ENCODE measurements at regions not wholly inside any gene's neighbourhood (a gene's known extent, or its start where the extent isn't known, plus 50 kb on each side); places are given as distances from the start of the nearest gene placed in this dataset.
"Not testable (repeated sequence)": the region's sequence is repeated elsewhere in the genome, so short reads cannot be mapped to it uniquely, and the experiment has no call there.

- no peak for DNase-seq (ENCODE audit: low read depth in 2 of 2)
These were observed 1035.7 kb downstream of the ZPLD1 start for GRCh38 chr3:103470498-103470897.

DNA sequence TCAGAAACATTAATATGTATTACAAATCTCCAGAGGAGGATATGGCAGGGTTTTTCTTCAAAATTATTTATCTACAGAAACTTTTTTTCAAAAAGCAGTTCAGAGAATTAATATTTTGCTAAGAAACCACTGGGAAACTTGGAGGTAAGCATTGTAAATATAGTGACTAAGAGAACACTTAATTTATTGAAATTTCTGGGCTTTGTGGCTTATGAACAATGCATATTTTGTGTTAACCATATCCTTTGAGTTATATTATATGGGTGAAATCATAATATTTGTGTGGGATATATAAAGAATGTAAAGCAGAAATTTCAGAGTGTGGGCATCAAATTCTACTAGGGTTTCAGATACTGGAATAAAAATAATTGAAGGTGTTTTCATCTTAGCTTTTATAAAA, 1059.2 kb downstream of the ZPLD1 start:
- no peak for DNase-seq (ENCODE audit: low read depth in 2 of 2)

DNA sequence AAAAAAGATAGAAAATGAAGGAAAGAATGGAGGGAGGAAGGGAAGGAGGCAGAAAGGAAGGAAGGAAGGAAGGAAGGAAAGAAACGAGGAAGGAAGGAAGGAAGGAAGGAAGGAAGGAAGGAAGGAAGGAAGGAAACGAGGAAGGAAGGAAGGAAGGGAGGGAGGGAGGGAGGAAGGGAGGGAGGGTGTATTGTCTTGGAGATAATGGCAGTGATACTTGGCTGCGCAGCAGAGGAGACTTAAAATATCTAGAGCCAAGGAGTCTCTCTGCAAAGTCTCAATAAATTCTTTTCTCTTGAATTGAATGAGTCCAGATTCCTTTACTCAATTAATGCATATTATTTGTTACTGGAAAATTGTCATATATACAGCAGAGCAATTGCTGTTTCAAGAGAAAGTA, 1059.7 kb downstream of the ZPLD1 start:
- DNase-seq (ENCODE audit: low read depth in 2 of 2): no peak

DNA sequence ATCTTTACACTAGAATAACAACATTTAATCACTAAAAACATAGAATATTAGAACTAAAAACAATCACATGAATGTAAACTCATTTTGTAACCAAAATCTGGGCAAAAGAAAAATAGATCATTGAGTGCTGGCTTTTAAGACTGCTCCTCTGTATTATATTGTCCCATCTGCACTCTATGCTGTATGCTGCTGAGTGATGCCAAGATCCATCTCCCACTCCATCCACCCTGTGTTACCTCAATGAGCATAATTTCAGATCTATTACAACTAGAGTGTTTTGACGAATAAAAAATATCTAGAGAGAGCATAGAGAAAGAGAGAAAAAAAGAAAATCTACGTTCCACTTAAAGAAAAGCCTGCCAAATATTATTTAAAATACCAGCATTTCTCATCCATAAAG, 1060.4 kb downstream of the ZPLD1 start:
- DNase-seq (ENCODE audit: low read depth in 2 of 2): no peak

- peak; percentile 58 to 60 for DNase-seq (ENCODE audit: low read depth in 2 of 2)
These were observed 1064.5 kb downstream of the ZPLD1 start for GRCh38 chr3:103499132-103499900.

DNA sequence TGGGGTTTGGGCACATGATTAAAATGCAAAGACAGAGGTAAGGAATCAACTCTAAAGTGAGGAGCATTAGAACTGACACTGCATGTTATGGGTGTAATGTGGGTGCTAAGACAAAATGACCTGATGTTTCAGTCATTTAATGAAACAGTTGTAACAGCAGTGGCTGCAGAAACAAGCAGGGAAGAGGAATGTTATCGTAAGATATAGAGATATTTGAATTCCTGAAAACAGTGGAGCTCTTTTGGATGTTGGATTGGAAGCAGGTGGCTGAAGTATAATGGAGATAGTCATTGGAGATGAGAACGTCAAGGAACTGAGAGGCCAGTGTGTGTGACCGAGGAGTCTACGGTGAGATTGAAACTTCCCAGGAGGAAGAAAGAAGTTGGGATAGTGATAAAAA, 1065.2 kb downstream of the ZPLD1 start:
- DNase-seq (ENCODE audit: low read depth in 2 of 2): no peak

DNA sequence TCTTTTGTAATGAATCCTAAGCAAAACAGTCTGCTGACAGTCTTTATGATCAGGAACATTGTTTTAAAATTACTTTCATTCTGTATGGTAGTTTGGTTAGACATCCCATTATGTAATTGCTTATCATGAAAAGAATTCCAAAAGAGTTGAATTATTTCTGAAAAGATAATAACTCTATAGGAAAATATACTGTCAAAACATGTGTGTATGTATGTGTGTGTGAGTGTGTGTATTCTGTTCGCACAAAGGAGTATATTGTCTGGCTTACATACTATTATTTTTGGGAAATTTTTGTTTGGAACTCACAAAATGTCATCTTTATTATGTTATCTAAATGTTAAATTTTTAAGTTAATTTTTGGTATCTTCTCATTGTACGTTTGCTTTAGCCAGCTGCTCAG, 1075.9 kb downstream of the ZPLD1 start:
- no peak for DNase-seq (ENCODE audit: low read depth in 2 of 2)

DNA sequence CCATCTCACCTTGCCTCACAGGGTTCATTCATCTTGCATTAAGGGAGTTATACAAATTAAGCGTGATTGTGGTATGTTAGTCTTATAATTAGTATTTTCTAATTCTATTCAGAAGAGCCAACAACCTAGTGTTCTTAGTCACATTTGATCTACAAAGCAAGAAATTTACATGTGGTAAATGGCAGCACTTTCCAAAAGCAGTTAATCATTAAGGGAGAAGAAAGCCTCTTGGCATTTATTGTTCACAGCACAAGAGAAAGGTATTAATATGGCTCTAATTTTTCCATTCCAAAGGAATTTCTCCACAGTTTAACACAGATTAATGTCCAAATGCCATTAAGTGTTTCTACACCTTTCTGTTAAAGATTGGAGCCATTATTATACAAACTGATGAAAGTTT, 1077.1 kb downstream of the ZPLD1 start:
- no peak for DNase-seq (ENCODE audit: low read depth in 2 of 2)

DNA sequence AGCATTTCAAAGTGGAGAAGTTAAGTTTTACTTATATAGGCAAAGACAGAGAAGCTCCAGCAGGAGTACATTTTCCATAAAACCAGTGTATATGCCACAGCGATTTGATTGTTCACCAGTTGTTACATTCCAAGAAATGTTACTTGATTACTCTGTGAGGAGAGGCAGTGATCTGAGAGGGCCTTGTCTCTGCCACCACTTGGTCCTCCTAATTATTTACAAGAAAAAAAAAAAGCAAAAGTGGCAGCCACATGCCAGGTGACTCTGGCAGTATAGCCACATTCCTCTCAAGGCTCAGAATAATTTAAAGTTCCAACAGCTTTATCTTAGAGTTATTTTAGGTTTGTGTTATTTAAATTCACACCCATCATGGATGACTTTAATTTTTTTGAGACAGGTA, 1077.8 kb downstream of the ZPLD1 start:
- DNase-seq (ENCODE audit: low read depth in 2 of 2): no peak

DNA sequence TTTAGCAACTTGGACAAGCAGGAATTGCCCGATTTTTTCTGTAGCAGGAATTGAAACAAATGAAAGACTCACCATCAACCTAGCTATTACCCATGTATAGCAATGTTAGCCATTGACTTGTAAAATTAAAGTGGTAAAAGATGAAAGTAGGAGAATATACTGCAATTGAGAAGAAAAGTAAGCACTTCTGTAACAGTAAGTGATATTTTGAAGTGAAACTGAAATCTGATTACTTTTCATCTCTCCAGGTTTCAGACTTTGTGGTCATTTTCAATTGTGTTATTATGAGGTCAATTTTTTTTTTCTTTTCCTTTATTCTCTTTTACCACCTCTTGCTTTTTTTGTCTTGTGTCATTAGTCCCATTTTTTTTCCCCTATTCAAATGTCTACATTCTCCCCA, 1078.2 kb downstream of the ZPLD1 start:
- DNase-seq (ENCODE audit: low read depth in 2 of 2): no peak

- no peak for DNase-seq (ENCODE audit: low read depth in 2 of 2)
These were observed 1080.3 kb downstream of the ZPLD1 start for GRCh38 chr3:103515116-103515515.

DNA sequence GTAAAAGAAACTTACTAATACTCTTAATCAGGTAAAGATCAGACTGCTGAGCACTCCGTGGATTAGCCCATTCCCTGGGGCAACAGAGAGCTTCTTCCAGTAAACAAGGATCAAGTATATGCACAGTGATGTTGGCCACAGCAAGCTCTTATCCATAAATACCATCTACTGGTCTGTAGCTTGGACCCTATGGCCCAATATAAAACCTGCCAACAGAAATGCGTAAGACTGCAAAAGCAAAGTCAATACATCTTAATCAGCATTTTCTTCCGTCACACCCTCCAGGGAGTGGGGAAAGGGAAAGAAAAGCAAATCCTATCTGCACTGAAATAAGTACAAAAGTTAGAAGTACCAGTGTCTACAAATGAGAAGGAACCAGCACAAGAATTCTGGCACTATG, 1082.1 kb downstream of the ZPLD1 start:
- no peak for DNase-seq (ENCODE audit: low read depth in 2 of 2)

- DNase-seq (ENCODE audit: low read depth in 2 of 2): not testable (repeated sequence)
These were observed 1096.5 kb downstream of the ZPLD1 start for GRCh38 chr3:103531327-103531726.

DNA sequence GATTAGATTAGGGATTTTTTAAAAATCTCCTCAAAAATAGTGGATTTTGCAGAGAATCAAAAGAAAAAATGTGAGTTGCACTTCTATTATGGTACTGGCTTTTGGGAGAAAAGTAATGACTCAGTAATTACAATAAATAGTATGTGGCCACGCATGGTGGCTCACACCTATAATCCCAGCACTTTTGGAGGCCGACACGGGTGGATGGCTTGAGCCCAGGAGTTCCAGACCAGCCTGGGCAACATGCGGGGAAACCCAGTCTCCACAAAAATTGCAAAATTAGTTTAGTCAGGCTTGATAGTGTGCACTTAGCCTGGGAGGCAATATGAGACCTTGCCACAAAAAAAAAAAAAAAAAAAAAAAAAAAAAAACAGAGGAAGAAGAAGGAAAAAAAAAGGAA, 1098.2 kb downstream of the ZPLD1 start:
- no peak for DNase-seq (ENCODE audit: low read depth in 2 of 2)

- DNase-seq (ENCODE audit: low read depth in 2 of 2): no peak
These were observed 1119.6 kb downstream of the ZPLD1 start for GRCh38 chr3:103554451-103554850.

- not testable (repeated sequence) for DNase-seq (ENCODE audit: low read depth in 2 of 2)
These were observed 1129.3 kb downstream of the ZPLD1 start for GRCh38 chr3:103564116-103564515.

GRCh38 chr3:103585809-103586208, 1151.0 kb downstream of the ZPLD1 start:
- no peak for DNase-seq (ENCODE audit: low read depth in 2 of 2)

DNA sequence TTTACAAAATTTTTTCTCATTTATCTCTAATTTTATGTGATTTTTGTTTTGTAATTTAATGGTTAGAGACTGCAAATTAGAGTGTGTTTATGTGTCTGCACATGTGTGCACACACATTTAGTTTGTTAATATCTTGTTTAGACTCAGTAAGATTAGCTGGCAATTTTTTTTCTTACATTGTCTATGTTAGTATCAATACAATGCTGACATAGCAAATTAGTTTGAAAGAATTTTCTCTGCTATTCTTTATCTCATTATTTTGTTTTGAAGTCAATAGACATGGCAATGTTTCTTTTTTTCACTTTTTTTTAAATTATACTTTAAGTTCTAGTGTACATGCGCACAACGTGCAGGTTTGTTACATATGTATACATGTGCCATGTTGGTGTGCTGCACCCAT, 1155.0 kb downstream of the ZPLD1 start:
- no peak for DNase-seq (ENCODE audit: low read depth in 2 of 2)

DNA sequence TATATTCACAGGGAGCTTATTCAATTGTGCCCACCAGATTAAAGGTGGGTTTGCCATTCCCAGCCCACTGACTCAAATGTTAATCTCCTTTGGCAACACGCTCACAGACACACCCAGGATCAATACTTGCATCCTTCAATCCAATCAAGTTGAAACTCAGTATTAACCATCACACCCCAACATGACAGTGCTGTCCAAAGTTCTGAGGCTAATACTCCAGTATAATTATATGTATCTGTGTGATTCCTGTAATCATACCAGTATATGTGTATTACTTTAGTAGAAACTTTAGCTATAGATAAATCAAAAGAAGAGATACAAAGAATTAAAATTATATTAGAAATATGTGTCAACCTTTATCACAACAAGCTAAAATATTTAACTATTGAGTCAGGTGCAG, 1166.0 kb downstream of the ZPLD1 start:
- no peak for DNase-seq (ENCODE audit: low read depth in 2 of 2)

- no peak for DNase-seq (ENCODE audit: low read depth in 2 of 2)
These were observed 1166.9 kb downstream of the ZPLD1 start for GRCh38 chr3:103601666-103602065.

GRCh38 chr3:103609472-103609871, 1174.7 kb downstream of the ZPLD1 start:
- DNase-seq (ENCODE audit: low read depth in 2 of 2): no peak

DNA sequence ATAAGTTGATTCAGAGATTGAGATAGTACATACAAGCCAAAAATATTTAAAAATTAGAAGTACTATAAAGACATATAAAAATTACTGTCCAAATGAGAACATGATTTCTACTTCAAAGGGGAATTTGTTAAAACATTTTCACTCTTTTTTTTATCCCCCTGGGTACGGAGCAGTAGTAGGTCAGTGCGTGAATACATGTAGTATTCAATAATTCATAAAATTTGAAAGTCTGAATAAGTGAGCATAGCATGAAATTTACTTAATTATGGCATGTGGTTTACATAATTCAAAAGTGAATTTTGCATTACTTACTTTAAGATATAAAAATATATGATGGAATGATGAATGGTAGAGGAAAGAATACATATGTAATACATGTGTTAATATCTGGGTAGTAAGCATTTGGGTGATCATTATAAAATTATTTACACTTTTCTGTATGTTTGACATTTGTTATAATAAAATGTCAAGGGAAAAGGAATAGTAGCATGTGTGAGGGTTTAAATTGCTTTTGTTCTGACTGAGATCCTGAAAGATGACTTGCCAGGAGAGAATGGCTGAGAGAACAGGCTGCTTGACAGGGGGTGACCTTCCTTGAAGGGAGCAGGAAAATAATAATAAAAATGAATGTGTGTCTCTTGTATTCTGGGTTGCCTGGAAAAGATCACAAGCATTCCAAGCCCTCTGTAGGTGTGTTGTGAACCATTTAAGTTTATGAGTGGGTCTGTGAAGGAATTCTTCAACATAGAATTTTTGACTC, 1178.8 kb downstream of the ZPLD1 start:
- no peak for DNase-seq (ENCODE audit: low read depth in 2 of 2)

GRCh38 chr3:103614719-103615118, 1179.9 kb downstream of the ZPLD1 start:
- DNase-seq (ENCODE audit: low read depth in 2 of 2): no peak

All from fibroblast of skin of left biceps (primary cell).